GM10266 (cell line): ENCODE measurements at regions not wholly inside any gene's neighbourhood (a gene's known extent, or its start where the extent isn't known, plus 50 kb on each side); places are given as distances from the start of the nearest gene placed in this dataset.
"Not testable (repeated sequence)": the region's sequence is repeated elsewhere in the genome, so short reads cannot be mapped to it uniquely, and the experiment has no call there.

ENCODE experiments used
- DNase-seq: peaks from one replicate; pipeline ENCODE4 v3.0.0; 2012; ENCODE audit errors: extremely low spot score
- CTCF ChIP-seq: IDR thresholded peaks from 2 replicates; pipeline ENCODE4 v1.5.1; 2012; ENCODE audit warnings: mild to moderate bottlenecking, low read depth; ENCODE audit not compliant: control insufficient read depth, insufficient read depth; ENCODE audit errors: missing control alignments

- TF ChIP-seq CTCF = no peak
- DNase-seq = peak; percentile 23
These were observed 166.9 kb downstream of the HLX start for GRCh38 chr1:221045842-221046831.

GRCh38 chr1:221051391-221051790, 172.1 kb downstream of the HLX start:
- not testable (repeated sequence) for DNase-seq

- no peak for DNase-seq
- TF ChIP-seq CTCF = no peak
These were observed 174.6 kb downstream of the HLX start for GRCh38 chr1:221053889-221054288.

GRCh38 chr1:221059506-221059905, 180.3 kb downstream of the HLX start:
- DNase-seq = no peak
- TF ChIP-seq CTCF = no peak

- no peak for DNase-seq
- no peak for TF ChIP-seq CTCF
These were observed 184.4 kb downstream of the HLX start for GRCh38 chr1:221063651-221064050.

GRCh38 chr1:221066351-221067001, 187.2 kb downstream of the HLX start:
- no peak for DNase-seq
- TF ChIP-seq CTCF = no peak

GRCh38 chr1:221067721-221068120, 188.5 kb downstream of the HLX start:
- no peak for TF ChIP-seq CTCF

More at GRCh38 chr1:221067721-221068120, 188.5 kb downstream of the HLX start:
- DNase-seq = no peak
